Astrocyte of the spinal cord (primary cell): ENCODE measurements at regions not wholly inside any gene's neighbourhood (a gene's known extent, or its start where the extent isn't known, plus 50 kb on each side); places are given as distances from the start of the nearest gene placed in this dataset.

Experiments
- DNase-seq: peaks from one replicate; pipeline ENCODE4 v3.0.0; 2011; ENCODE audit warnings: low read depth, low spot score
- H3K4me3 ChIP-seq: 2 replicates; pipeline ENCODE4 v1.5.1; 2011; ENCODE audit warnings: low read depth, mild to moderate bottlenecking, low read length, moderate library complexity
- in situ Hi-C: cut with HindIII; loops from 2 replicates; pipeline ENCODE4 v1.10.0; 2017; ENCODE audit warnings: low sequenced_read_pairs
- TF ChIP-seq, protein P1 (sequence below): IDR thresholded peaks from 2 replicates; pipeline ENCODE4 v1.5.1; 2012; ENCODE audit warnings: low read depth, mild to moderate bottlenecking, low read length, inconsistent platforms

DNA sequence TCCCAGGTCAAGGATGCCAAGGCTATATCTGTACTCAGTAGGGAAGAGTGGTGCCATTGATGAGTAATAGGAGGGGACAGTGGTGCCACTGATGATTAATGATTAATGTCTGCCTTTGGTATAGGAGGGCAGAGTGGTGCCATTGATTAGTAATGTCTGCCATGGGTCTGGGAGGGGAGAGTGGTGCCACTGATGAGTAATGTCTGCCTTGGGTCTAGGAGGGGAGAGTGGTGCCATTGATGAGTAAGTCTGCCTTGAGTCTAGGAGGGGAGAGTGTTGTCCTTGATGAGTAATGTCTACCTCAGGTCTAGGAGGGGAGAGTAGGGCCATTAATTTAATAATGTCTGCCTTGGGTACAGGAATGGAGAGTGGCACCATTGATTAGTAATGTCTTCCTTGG is 507.8 kb upstream of the EEF2KMT start:
- TF ChIP-seq, protein P1, sequence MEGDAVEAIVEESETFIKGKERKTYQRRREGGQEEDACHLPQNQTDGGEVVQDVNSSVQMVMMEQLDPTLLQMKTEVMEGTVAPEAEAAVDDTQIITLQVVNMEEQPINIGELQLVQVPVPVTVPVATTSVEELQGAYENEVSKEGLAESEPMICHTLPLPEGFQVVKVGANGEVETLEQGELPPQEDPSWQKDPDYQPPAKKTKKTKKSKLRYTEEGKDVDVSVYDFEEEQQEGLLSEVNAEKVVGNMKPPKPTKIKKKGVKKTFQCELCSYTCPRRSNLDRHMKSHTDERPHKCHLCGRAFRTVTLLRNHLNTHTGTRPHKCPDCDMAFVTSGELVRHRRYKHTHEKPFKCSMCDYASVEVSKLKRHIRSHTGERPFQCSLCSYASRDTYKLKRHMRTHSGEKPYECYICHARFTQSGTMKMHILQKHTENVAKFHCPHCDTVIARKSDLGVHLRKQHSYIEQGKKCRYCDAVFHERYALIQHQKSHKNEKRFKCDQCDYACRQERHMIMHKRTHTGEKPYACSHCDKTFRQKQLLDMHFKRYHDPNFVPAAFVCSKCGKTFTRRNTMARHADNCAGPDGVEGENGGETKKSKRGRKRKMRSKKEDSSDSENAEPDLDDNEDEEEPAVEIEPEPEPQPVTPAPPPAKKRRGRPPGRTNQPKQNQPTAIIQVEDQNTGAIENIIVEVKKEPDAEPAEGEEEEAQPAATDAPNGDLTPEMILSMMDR = no peak
- DNase-seq = no peak
- H3K4me3 ChIP-seq = no peak overlapping the region
- in situ Hi-C loops = no loop called here

GRCh38 chr16:5604770-5605169 is 507.2 kb upstream of the EEF2KMT start:
- DNase-seq = no peak
- in situ Hi-C loops = no loop called here
- TF ChIP-seq, protein P1 = peak; percentile 6
- H3K4me3 ChIP-seq = no peak overlapping the region

GRCh38 chr16:5603836-5604235 is 506.2 kb upstream of the EEF2KMT start:
- H3K4me3 ChIP-seq = no peak overlapping the region
- DNase-seq = no peak
- in situ Hi-C loops = no loop called here
- TF ChIP-seq, protein P1 = no peak

- in situ Hi-C loops = no loop called here
- no peak for DNase-seq
- TF ChIP-seq, protein P1 = no peak
- H3K4me3 ChIP-seq = no peak overlapping the region
These were observed 504.4 kb upstream of the EEF2KMT start for GRCh38 chr16:5601957-5602356.

- in situ Hi-C loops = no loop called here
- DNase-seq = no peak
These were observed 501.2 kb upstream of the EEF2KMT start for GRCh38 chr16:5598793-5599192.

DNA sequence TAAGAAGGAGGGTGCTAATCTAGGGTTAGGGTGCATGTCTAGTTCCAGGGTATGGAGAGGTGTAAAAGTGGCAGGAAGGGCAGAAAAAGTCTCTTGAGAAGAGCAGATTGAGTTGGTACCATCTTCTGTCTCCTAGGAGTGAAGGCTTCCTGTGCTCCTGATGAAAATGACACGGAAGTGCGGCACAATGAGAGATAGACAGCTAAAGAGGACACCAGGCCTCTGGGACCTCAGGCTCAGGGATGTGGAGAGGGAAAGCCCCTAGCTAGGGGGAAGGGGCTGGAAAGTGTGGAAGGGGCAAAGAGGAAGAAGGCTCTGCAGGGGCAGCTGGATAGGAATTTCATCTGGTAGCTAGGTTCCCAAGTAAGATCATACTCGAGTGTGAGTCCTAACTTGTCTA is 498.3 kb upstream of the EEF2KMT start:
- TF ChIP-seq, protein P1 = no peak
- in situ Hi-C loops = no loop called here
- no peak overlapping the region for H3K4me3 ChIP-seq
- DNase-seq = no peak

More at GRCh38 chr16:5598793-5599192, 501.2 kb upstream of the EEF2KMT start:
- H3K4me3 ChIP-seq = no peak overlapping the region
- TF ChIP-seq, protein P1 = no peak

- TF ChIP-seq, protein P1 = no peak
- in situ Hi-C loops = no loop called here
- no peak overlapping the region for H3K4me3 ChIP-seq
- no peak for DNase-seq
These were observed 492.8 kb upstream of the EEF2KMT start for GRCh38 chr16:5590416-5590815.
